ENCODE measurements at regions not wholly inside any gene's neighbourhood (a gene's known extent, or its start where the extent isn't known, plus 50 kb on each side); places are given as distances from the start of the nearest gene placed in this dataset.

DNA sequence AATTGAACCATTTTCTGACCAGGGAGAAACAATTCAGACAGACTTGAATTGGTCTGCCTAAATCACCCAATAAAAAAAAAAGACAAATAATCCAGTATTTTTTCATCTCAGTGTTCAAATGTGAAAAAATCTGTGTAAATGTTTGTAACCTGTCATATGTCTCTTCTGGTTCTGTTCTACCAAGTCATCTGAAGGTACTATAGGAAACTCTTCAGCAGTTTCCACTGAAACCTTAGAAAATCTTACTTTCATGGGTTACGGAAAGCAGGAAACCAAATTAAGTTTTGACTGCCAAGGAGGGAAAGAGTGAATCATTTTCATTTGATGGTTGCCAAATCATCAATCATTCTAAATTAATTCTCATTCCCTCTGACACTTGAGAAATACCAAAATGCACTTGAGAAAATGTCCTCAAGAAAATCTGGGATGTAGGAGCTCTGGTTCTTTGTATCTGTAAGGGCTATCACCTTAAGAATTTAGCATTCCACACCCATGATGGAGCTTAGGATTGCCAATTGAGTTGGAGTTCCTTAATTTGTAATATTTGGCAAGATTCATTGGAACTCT, 278.2 kb upstream of the KCNH8 start:
- ChIA-PET CTCF (no interaction called here), POLR2A (no interaction called here)
- peaks cover 3% of the 10 kb centered on the region; the same call in 1 of the 2 replicates for H3K9me3 ChIP-seq (ENCODE audit: control insufficient read depth, insufficient read depth, low read length)
- H3K27me3 ChIP-seq (ENCODE audit: control insufficient read depth, insufficient read depth, low read length), result no peaks in the 10 kb centered on the region
- H3K27ac ChIP-seq (ENCODE audit: low read depth, low read length), result no peak overlapping the region
- no peak overlapping the region for H3K4me3 ChIP-seq (ENCODE audit: low read depth, low read length)
- no peak for TF ChIP-seq CTCF (IDR thresholded peaks at IDR 0.05; ENCODE audit: low read depth, low read length)
- no peak for DNase-seq (ENCODE audit: low read depth, low spot score)

DNA sequence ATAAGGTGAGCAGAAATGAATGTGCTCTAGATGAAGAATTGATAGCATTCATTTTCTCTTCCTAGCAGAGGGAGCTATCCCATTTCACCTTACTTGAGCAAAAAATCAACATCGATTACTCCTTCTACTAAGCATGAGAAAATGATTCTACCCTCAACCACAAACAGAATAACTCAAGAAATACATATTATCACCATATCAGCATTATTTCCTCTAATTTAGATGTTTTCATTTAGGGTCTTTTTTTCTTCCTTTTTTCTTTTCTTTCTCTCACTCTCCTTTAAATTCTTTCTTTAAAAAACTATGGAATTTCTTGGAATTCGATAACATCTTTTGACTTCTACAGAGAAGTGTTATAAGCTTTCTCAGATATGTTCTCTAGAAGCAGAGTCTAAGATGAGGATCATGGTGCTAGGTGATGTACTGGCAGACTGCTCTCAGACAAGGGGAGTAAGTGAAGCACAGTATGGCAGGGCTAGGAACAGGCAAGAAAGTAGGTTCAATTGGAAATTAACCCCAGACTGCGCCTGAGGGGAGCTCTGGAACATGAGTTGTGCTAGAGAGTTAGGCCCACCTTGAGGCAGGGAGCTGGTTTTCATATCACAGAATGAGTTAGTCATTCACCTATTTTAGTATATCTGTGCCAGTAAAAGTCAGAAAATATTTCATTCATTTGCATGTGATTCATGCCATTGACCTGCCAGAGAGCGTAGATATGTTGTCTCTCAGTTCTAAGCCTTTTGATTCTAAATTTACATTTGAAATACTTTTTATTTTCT, 279.2 kb upstream of the KCNH8 start:
- no peak for TF ChIP-seq CTCF (IDR thresholded peaks at IDR 0.05; ENCODE audit: low read depth, low read length)
- peaks cover 3% of the 10 kb centered on the region; the same call in 1 of the 2 replicates for H3K9me3 ChIP-seq (ENCODE audit: control insufficient read depth, insufficient read depth, low read length)
- no peaks in the 10 kb centered on the region for H3K27me3 ChIP-seq (ENCODE audit: control insufficient read depth, insufficient read depth, low read length)
- ChIA-PET CTCF (no interaction called here), POLR2A (no interaction called here)
- no peak overlapping the region for H3K27ac ChIP-seq (ENCODE audit: low read depth, low read length)
- H3K4me3 ChIP-seq (ENCODE audit: low read depth, low read length), result no peak overlapping the region
- no peak for DNase-seq (ENCODE audit: low read depth, low spot score)

DNA sequence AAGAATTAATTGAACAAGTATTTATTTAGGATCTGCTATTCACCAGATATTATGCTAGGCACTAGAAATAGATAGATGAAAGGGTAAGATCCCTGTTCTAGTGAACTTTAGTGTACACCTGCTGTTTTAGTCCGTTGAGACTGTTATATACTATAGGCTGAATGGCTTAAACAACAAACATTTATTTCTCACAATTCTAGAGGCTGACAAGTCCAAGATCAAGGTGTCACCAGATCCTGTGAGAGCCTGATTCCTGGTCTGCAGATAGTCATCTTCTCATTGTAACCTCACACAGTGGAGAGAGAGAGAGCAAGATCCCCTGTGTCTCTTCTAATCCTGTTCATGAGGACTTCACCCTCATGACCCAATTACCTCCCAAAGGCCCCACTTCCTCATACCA, 281.4 kb upstream of the KCNH8 start:
- CTCF ChIA-PET, result no interaction called here
- POLR2A ChIA-PET, result no interaction called here
- H3K27me3 ChIP-seq (ENCODE audit: control insufficient read depth, insufficient read depth, low read length), result no peaks in the 10 kb centered on the region
- DNase-seq (ENCODE audit: low read depth, low spot score), result no peak
- no peak for TF ChIP-seq CTCF (IDR thresholded peaks at IDR 0.05; ENCODE audit: low read depth, low read length)
- H3K27ac ChIP-seq (ENCODE audit: low read depth, low read length), result no peak overlapping the region
- peaks cover 3% of the 10 kb centered on the region; the same call in 1 of the 2 replicates for H3K9me3 ChIP-seq (ENCODE audit: control insufficient read depth, insufficient read depth, low read length)
- no peak overlapping the region for H3K4me3 ChIP-seq (ENCODE audit: low read depth, low read length)

DNA sequence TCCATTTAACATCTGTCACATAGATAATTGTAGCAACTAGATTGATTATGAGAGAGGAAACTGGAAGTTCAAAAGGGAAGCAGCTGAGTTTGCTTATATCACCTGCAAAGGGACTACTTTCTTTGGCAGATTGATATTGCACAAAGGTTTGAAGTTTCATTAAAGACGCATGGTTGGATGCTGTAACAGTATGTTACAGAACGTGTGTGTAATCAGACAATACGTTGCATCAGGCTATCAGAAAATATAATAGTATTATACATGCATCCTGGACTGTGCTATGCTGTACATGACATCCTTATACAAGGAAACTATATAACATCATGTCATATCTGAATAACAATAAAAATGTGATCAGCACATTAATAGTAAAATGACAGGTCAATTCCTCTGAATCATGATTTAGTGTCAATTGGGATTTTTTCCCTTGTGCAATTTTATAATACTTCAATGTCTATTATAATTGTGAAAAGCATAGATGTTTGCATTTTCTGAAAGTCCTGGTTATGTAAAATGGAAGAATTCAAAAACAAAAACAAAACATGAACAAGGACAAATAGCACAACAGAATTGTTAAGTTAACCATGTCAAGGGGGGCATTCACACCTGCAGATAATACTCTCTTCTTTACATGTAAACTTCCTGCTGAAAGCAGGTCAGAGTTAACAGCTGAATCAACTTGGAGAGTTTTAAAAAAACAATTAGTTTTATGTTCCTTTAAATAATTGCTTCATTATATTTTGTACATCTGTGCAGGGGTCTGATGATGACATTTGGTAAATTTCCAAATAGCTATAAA, 283.2 kb upstream of the KCNH8 start:
- ChIA-PET POLR2A (no interaction called here), CTCF (no interaction called here)
- no peak for TF ChIP-seq CTCF (IDR thresholded peaks at IDR 0.05; ENCODE audit: low read depth, low read length)
- Histone ChIP-seq H3K27me3 (ENCODE audit: control insufficient read depth, insufficient read depth, low read length) (no peaks in the 10 kb centered on the region), H3K4me3 (ENCODE audit: low read depth, low read length) (no peak overlapping the region), H3K9me3 (ENCODE audit: control insufficient read depth, insufficient read depth, low read length) (no peaks in the 10 kb centered on the region), H3K27ac (ENCODE audit: low read depth, low read length) (no peak overlapping the region)
- no peak for DNase-seq (ENCODE audit: low read depth, low spot score)

DNA sequence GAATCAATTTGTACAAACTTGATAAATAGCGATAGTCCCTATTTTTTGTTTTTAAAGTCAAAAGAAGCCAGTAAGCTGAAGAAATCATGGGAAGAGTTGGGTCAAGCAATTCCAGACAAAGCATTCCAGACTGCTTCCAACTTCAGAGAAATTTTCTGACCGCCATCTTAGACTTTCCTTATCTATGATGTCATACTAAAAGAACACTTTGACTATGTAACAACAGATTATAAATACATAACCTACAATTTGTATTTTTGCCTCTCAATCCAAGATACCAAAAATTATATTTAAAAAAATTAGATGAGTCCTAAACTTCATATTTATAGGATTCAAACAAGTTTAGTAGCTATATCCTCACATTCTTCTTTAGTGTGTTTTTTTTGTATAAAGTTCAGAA, 286.2 kb upstream of the KCNH8 start:
- H3K27ac ChIP-seq (ENCODE audit: low read depth, low read length), result no peak overlapping the region
- no peaks in the 10 kb centered on the region for H3K27me3 ChIP-seq (ENCODE audit: control insufficient read depth, insufficient read depth, low read length)
- H3K9me3 ChIP-seq (ENCODE audit: control insufficient read depth, insufficient read depth, low read length), result no peaks in the 10 kb centered on the region; the same call in 1 of the 2 replicates
- CTCF ChIA-PET, result no interaction called here
- no peak overlapping the region for H3K4me3 ChIP-seq (ENCODE audit: low read depth, low read length)
- no peak for TF ChIP-seq CTCF (IDR thresholded peaks at IDR 0.05; ENCODE audit: low read depth, low read length)
- POLR2A ChIA-PET, result no interaction called here
- DNase-seq (ENCODE audit: low read depth, low spot score), result no peak

Data from AG04450 (cell line).